ENCODE measurements at regions not wholly inside any gene's neighbourhood (a gene's known extent, or its start where the extent isn't known, plus 50 kb on each side); places are given as distances from the start of the nearest gene placed in this dataset.
"Not testable (repeated sequence)": the region's sequence is repeated elsewhere in the genome, so short reads cannot be mapped to it uniquely, and the experiment has no call there.

- DNase-seq, result no peak
Measured at GRCh38 chr6:121645100-121645745, 209.8 kb downstream of the GJA1 start.

- no peak for DNase-seq
Measured at GRCh38 chr6:121647905-121648304, 212.5 kb downstream of the GJA1 start.

DNA sequence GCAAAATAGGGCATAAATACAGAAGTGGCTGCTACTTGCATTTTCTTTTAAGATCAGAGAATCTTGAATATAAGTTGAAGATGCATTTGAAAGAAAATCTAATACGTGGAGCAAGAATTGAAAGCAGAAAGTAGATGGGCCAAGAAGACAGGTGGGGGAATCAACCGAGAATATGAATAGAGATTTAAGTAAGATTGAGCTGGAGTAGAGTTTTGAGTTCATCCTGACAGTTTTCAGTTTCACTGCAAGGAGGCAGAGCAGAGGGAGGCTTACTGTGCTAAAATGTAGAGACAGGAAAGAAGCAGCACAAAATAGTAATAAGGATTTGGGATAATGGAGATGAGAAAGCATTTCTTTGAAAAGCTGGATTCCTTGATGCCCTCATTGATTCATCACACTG, 214.5 kb downstream of the GJA1 start:
- no peak for DNase-seq

GRCh38 chr6:121651420-121651819, 216.0 kb downstream of the GJA1 start:
- no peak for DNase-seq

DNA sequence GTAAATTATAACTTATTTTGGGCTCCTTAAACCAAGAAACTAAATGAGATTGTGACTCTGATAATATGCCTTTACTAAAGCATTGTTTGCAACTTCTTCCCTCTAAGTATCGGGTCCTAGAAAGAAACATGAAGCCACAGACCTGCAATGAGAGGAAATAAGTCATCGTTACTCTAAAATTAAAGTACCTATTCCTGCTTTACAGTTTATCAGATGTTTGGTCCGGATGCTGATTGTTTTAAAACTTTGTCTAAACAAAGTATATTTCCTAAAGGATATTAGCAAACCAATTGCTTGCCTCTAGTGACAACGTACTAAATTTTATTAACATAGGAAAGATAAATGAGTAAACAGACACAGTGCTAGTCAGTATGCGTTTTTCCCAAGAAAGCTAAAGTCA, 216.8 kb downstream of the GJA1 start:
- DNase-seq, result no peak

DNA sequence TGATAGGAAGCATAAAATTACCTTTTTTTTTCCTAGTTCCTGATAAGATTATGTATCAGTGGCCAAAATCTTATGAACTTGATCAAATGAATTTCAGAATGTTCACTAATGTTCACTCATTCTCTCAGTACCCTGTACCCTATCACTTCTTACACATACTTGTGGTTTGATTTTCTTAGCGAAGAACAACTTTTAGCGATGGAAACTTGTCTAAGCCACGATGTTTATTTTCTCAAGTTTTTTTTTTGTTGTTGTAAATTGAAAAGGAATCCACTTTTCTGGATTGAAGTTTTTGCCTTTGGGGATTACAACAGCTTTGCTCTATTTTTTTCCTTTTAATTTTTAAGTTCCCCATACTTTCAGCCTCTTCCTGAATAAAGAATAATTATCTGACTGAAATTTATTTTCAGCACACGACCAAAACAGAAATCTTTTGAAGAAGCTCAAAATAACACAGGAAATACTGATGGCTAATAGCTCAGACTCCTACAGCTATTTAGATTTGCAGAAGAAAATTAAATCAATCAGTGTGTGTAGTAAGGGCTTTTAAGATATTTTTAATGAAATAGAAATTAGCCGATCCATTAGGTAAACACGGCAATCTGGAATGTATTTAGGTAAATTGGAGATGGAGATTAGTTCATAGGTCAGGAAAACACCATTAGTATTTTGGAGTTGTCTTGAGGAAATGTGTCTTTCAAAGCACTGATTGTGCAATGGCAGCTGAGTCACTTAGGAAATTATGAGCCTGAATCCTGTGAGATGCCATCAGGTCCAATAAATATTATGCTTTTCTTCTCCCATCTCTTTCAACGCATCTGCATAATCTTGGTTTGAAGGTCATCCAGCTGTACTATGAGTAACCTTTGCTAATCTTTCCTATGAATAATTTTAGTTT, 217.5 kb downstream of the GJA1 start:
- DNase-seq, result no peak

DNA sequence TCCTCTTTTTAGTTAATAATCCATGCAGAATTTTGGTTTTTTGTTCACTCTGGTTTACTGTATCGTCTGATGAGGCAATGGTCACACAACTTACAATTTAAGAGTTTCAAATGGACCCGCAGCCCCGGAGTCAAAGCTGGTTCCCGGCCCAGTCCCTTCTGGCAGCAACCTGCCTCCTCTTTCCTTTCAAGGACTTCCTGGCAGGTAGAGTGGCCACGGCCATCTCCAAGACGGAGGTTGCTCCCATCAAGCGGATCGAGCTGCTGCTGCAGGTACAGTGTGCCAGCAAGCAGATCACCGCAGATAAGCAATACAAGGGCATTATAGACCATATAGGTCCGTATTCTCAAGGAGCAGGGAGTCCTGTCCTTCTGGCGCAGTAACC, 218.2 kb downstream of the GJA1 start:
- DNase-seq, result no peak

DNA sequence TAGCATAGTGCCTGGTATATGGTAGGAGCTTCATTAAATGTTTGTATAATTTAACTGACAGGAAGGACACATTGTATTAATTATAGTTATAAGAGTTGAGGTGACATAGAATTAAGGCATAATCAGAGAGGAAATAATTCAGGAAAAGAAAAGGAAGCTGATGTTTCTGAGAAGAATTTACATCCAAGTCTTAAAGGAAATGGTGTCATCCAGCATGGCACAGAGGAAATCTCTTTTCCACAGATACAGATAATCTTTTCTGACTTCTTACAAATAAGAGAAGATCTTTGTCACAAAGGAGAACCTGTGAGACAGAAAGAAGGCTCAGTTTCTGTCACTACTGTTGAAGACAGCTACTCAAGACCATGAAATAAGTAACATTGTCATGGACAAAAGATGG, 222.5 kb downstream of the GJA1 start:
- no peak for DNase-seq

DNA sequence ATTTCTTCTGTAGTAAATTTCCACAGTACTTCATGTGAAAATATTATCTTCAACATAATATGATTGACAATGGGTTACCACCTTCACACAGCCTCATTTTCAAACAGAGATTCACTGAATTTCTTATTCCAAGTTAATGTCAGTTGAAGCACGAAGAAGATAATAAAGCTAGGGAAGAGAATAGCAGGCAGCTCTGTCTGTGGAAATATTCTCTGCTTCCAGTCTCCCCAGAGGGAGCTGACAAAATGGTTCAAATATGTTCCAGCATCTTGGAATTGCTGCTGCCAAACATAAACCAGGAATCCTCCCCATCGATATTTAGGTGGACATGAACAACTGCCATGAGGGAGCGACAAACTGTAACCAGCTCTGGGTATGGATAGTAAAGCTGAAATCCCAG, 224.8 kb downstream of the GJA1 start:
- DNase-seq, result no peak

- DNase-seq, result no peak
Measured at GRCh38 chr6:121663292-121663810, 227.9 kb downstream of the GJA1 start.

GRCh38 chr6:121664158-121664557, 228.7 kb downstream of the GJA1 start:
- DNase-seq, result no peak

GRCh38 chr6:121666814-121667213, 231.4 kb downstream of the GJA1 start:
- no peak for DNase-seq

GRCh38 chr6:121668259-121668658, 232.8 kb downstream of the GJA1 start:
- no peak for DNase-seq

- no peak for DNase-seq
Measured at GRCh38 chr6:121670511-121670910, 235.1 kb downstream of the GJA1 start.

- DNase-seq, result no peak
Measured at GRCh38 chr6:121677571-121677970, 242.1 kb downstream of the GJA1 start.

GRCh38 chr6:121678245-121678644, 242.8 kb downstream of the GJA1 start:
- no peak for DNase-seq

DNA sequence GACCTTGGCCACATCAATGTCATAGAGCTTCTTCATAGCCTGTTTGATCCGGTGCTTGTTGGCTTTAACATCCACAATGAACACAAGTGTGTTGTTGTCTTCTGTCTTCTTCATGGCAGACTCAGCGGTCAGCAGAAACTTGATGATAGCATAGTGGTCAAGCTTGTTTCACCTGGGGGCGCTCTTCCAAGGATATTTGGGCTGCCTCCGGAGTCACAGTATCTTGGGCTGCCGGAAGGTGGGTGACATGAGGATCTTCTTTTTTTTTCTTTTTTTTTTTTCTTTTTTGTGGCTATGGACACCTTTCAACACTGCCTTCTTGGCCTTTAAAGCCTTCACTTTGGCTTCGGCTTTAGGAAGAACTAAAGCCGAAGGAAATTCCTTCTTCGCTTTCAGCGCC, 244.6 kb downstream of the GJA1 start:
- DNase-seq, result no peak

DNA sequence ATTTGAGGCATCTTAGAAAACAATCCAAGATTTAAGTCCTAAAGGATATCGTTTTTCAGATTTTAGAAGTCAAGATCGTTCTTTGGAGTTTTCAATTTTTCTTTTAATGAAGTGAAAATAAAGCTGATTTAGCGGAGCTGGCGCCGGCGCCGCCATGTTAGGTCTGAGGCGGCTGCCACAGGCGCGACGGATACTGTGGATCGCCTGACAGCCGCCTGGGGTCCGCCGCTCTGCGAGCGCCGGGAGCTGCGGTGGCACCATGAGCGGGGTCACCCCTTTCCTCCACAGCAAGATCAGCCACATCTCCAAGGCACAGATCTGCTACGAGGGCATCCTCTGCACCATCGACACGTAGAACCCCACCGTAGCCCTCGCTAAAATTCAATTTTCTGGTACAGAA, 247.2 kb downstream of the GJA1 start:
- no peak for DNase-seq

- not testable (repeated sequence) for DNase-seq
Measured at GRCh38 chr6:121685806-121686205, 250.4 kb downstream of the GJA1 start.

- DNase-seq, result peak; percentile 50
Measured at GRCh38 chr6:121686611-121687023, 251.2 kb downstream of the GJA1 start.

- no peak for DNase-seq
Measured at GRCh38 chr6:121688974-121689373, 253.5 kb downstream of the GJA1 start.

- DNase-seq, result no peak
Measured at GRCh38 chr6:121691126-121691551, 255.7 kb downstream of the GJA1 start.

- DNase-seq, result no peak
Measured at GRCh38 chr6:121694389-121694788, 258.9 kb downstream of the GJA1 start.

GRCh38 chr6:121694801-121695251, 259.4 kb downstream of the GJA1 start:
- DNase-seq, result no peak

Measured in NCI-H510A (cell line).